ENCODE measurements at regions not wholly inside any gene's neighbourhood (a gene's known extent, or its start where the extent isn't known, plus 50 kb on each side); places are given as distances from the start of the nearest gene placed in this dataset.

GRCh38 chr3:170638988-170639387, 53.1 kb upstream of the SLC7A14 start:
- H3K9ac ChIP-seq (ENCODE audit: low read depth, low read length, poor library complexity, severe bottlenecking), result no peak overlapping the region
- H3F3A ChIP-seq (ENCODE audit: low read depth), result no peaks in the 10 kb centered on the region
- H3K9me3 ChIP-seq (ENCODE audit: insufficient read depth, low read depth, low read length), result 0 out of 2 replicates have a peak, but pooled peaks cover 4% of the 10 kb centered on the region
- H3K79me2 ChIP-seq (ENCODE audit: insufficient read depth, low read length), result no peaks in the 10 kb centered on the region
- TF ChIP-seq, protein P1, sequence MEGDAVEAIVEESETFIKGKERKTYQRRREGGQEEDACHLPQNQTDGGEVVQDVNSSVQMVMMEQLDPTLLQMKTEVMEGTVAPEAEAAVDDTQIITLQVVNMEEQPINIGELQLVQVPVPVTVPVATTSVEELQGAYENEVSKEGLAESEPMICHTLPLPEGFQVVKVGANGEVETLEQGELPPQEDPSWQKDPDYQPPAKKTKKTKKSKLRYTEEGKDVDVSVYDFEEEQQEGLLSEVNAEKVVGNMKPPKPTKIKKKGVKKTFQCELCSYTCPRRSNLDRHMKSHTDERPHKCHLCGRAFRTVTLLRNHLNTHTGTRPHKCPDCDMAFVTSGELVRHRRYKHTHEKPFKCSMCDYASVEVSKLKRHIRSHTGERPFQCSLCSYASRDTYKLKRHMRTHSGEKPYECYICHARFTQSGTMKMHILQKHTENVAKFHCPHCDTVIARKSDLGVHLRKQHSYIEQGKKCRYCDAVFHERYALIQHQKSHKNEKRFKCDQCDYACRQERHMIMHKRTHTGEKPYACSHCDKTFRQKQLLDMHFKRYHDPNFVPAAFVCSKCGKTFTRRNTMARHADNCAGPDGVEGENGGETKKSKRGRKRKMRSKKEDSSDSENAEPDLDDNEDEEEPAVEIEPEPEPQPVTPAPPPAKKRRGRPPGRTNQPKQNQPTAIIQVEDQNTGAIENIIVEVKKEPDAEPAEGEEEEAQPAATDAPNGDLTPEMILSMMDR (conservative IDR thresholded peaks at IDR 0.05; ENCODE audit: low read length), result no peak
- TF ChIP-seq EZH2phosphoT487 (IDR thresholded peaks at IDR 0.05; ENCODE audit: borderline replicate concordance), result no peak
- H3K27me3 ChIP-seq (ENCODE audit: insufficient read depth, low read length, poor library complexity, severe bottlenecking), result no peaks in the 10 kb centered on the region
- H3K36me3 ChIP-seq (ENCODE audit: insufficient read depth, low read length), result no peaks in the 10 kb centered on the region
- H3K4me3 ChIP-seq (ENCODE audit: low read length, poor library complexity, severe bottlenecking), result no peak overlapping the region
- no peaks in the 10 kb centered on the region for H3K9me2 ChIP-seq (replicated peaks; ENCODE audit: low read depth, low read length)
- H2AFZ ChIP-seq (ENCODE audit: low read length), result no peak overlapping the region
- H3K4me2 ChIP-seq (ENCODE audit: low read depth, low read length, poor library complexity, severe bottlenecking), result no peak overlapping the region
- H3K4me1 ChIP-seq (ENCODE audit: insufficient read depth, low read length, poor library complexity, severe bottlenecking), result no peaks in the 10 kb centered on the region
- no peaks in the 10 kb centered on the region for H4K20me1 ChIP-seq (ENCODE audit: insufficient read depth, low read length, poor library complexity, severe bottlenecking)

- Histone ChIP-seq H3K9ac (ENCODE audit: low read depth, low read length, poor library complexity, severe bottlenecking) (no peak overlapping the region), H3K4me2 (ENCODE audit: low read depth, low read length, poor library complexity, severe bottlenecking) (no peak overlapping the region), H3F3A (ENCODE audit: low read depth) (no peaks in the 10 kb centered on the region), H3K4me1 (ENCODE audit: insufficient read depth, low read length, poor library complexity, severe bottlenecking) (no peaks in the 10 kb centered on the region), H3K36me3 (ENCODE audit: insufficient read depth, low read length) (no peaks in the 10 kb centered on the region), H3K79me2 (ENCODE audit: insufficient read depth, low read length) (no peaks in the 10 kb centered on the region), H3K9me3 (ENCODE audit: insufficient read depth, low read depth, low read length) (no peaks in the 10 kb centered on the region), H3K27me3 (ENCODE audit: insufficient read depth, low read length, poor library complexity, severe bottlenecking) (no peaks in the 10 kb centered on the region), H3K4me3 (ENCODE audit: low read length, poor library complexity, severe bottlenecking) (no peak overlapping the region), H4K20me1 (ENCODE audit: insufficient read depth, low read length, poor library complexity, severe bottlenecking) (no peaks in the 10 kb centered on the region), H2AFZ (ENCODE audit: low read length) (no peak overlapping the region), H3K9me2 (replicated peaks; ENCODE audit: low read depth, low read length) (no peaks in the 10 kb centered on the region)
- TF ChIP-seq, protein P1 (conservative IDR thresholded peaks at IDR 0.05; ENCODE audit: low read length), result no peak
- no peak for TF ChIP-seq EZH2phosphoT487 (IDR thresholded peaks at IDR 0.05; ENCODE audit: borderline replicate concordance)
Measured at GRCh38 chr3:170637306-170637705, 51.4 kb upstream of the SLC7A14 start.

DNA sequence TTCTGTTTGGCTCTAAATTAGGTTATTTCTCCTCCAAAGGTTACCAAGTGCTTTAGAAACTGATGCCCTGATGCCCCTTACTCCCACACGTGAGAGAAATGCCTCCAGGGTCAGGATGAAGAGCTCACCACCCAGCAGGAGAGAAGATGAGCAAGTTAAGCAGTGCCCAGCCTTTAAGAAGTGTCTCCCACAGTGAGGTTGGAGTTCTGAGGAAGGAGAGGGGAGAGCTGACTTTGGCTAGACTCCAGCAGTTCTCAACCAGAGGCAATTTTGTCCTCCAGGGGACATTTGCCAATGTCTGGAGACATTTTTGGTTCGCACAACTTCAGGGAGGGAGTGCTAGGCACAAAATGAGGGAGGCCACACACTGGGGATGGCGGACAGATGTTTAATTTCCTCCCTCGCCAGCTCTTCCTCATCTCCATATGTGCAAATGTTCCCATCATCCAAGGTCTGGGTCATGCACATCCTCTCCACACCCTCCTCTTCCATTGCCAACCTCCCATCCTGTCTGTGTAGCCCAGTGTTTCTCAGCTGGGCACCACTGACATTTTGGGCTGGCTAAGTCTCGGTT, 50.6 kb upstream of the SLC7A14 start:
- Histone ChIP-seq H3K4me1 (ENCODE audit: insufficient read depth, low read length, poor library complexity, severe bottlenecking) (no peaks in the 10 kb centered on the region), H3K4me3 (ENCODE audit: low read length, poor library complexity, severe bottlenecking) (no peak overlapping the region), H4K20me1 (ENCODE audit: insufficient read depth, low read length, poor library complexity, severe bottlenecking) (no peaks in the 10 kb centered on the region), H3K9me2 (replicated peaks; ENCODE audit: low read depth, low read length) (no peaks in the 10 kb centered on the region), H3K27me3 (ENCODE audit: insufficient read depth, low read length, poor library complexity, severe bottlenecking) (no peaks in the 10 kb centered on the region), H3K4me2 (ENCODE audit: low read depth, low read length, poor library complexity, severe bottlenecking) (no peak overlapping the region), H3F3A (ENCODE audit: low read depth) (no peaks in the 10 kb centered on the region), H2AFZ (ENCODE audit: low read length) (no peak overlapping the region), H3K9ac (ENCODE audit: low read depth, low read length, poor library complexity, severe bottlenecking) (no peak overlapping the region), H3K79me2 (ENCODE audit: insufficient read depth, low read length) (no peaks in the 10 kb centered on the region), H3K9me3 (ENCODE audit: insufficient read depth, low read depth, low read length) (no peaks in the 10 kb centered on the region), H3K36me3 (ENCODE audit: insufficient read depth, low read length) (no peaks in the 10 kb centered on the region)
- TF ChIP-seq EZH2phosphoT487 (IDR thresholded peaks at IDR 0.05; ENCODE audit: borderline replicate concordance), result no peak
- TF ChIP-seq, protein P1 (conservative IDR thresholded peaks at IDR 0.05; ENCODE audit: low read length), result no peak
